ENCODE measurements at regions not wholly inside any gene's neighbourhood (a gene's known extent, or its start where the extent isn't known, plus 50 kb on each side); places are given as distances from the start of the nearest gene placed in this dataset.

- Histone ChIP-seq H3K79me1 (replicated peaks; ENCODE audit: low read length, poor library complexity, severe bottlenecking) (no peaks in the 10 kb centered on the region), H4K8ac (ENCODE audit: low read length) (no peak overlapping the region), H3K9me3 (ENCODE audit: control insufficient read depth, low read length) (no peaks in the 10 kb centered on the region), H3K14ac (ENCODE audit: low read length in 2 of 2) (no peak overlapping the region), H3K23ac (ENCODE audit: low read length in 2 of 2) (no peak overlapping the region), H3K4ac (ENCODE audit: low read depth in 1 of 2, low read length in 2 of 2) (no peak overlapping the region), H3K27me3 (ENCODE audit: control insufficient read depth in 1 of 2, insufficient read depth in 1 of 2, low read length in 2 of 2) (peaks cover 0 to 4% of the 10 kb centered on the region in 2 experiments), H4K91ac (ENCODE audit: low read length) (no peak overlapping the region), H2BK5ac (ENCODE audit: low read depth, low read length, poor library complexity, severe bottlenecking) (no peak overlapping the region), H2BK12ac (ENCODE audit: low read length in 2 of 2) (peak overlapping the region in 1 of 2 experiments; percentile 34), H3K4me2 (ENCODE audit: low read length, poor library complexity, severe bottlenecking) (no peak overlapping the region), H2AK5ac (ENCODE audit: low read length, severe bottlenecking) (no peak overlapping the region), H3K36me3 (ENCODE audit: control insufficient read depth in 1 of 2, insufficient read depth in 2 of 2, low read depth in 1 of 2, low read length in 2 of 2) (no peaks in the 10 kb centered on the region), H3K27ac (ENCODE audit: low read length, poor library complexity, severe bottlenecking) (no peak overlapping the region), H2BK120ac (ENCODE audit: low read depth, low read length) (no peak overlapping the region), H3K18ac (ENCODE audit: low read depth in 1 of 2, low read length in 2 of 2) (no peak overlapping the region), H3K9ac (ENCODE audit: low read length) (no peak overlapping the region), H3K4me1 (ENCODE audit: control insufficient read depth, insufficient read depth, low read depth, low read length) (no peaks in the 10 kb centered on the region), H3K4me3 (ENCODE audit: insufficient read depth in 1 of 2, low read depth in 1 of 2, low read length in 2 of 2) (no peak overlapping the region), H2AFZ (ENCODE audit: low read depth, low read length) (no peak overlapping the region), H2BK15ac (ENCODE audit: low read depth, poor library complexity, severe bottlenecking) (no peak overlapping the region)
- no peak for DNase-seq
- 95% methylated on average over 6 of the region's 6 CpGs for WGBS
These were observed 98.8 kb upstream of the FAM20A start for GRCh38 chr17:68699936-68700335.

- H3K23ac ChIP-seq (ENCODE audit: low read length in 2 of 2) = peak overlapping the region in 1 of 2 experiments; percentile 10
- no peak overlapping the region for H3K4me3 ChIP-seq (ENCODE audit: insufficient read depth in 1 of 2, low read depth in 1 of 2, low read length in 2 of 2)
- H2AFZ ChIP-seq (ENCODE audit: low read depth, low read length) = no peak overlapping the region
- H2BK12ac ChIP-seq (ENCODE audit: low read length in 2 of 2) = peak overlapping the region; percentile 7 to 51
- peak overlapping the region; percentile 91 for H3K9ac ChIP-seq (ENCODE audit: low read length)
- H3K27ac ChIP-seq (ENCODE audit: low read length, poor library complexity, severe bottlenecking) = no peak overlapping the region
- no peaks in the 10 kb centered on the region for H3K9me3 ChIP-seq (ENCODE audit: control insufficient read depth, low read length)
- H3K4ac ChIP-seq (ENCODE audit: low read depth in 1 of 2, low read length in 2 of 2) = peak overlapping the region in 1 of 2 experiments; percentile 68
- no peaks in the 10 kb centered on the region for H3K36me3 ChIP-seq (ENCODE audit: control insufficient read depth in 1 of 2, insufficient read depth in 2 of 2, low read depth in 1 of 2, low read length in 2 of 2)
- no peak overlapping the region for H2BK5ac ChIP-seq (ENCODE audit: low read depth, low read length, poor library complexity, severe bottlenecking)
- H4K91ac ChIP-seq (ENCODE audit: low read length) = peak overlapping the region; percentile 88
- H4K8ac ChIP-seq (ENCODE audit: low read length) = peak overlapping the region; percentile 83
- no peak overlapping the region for H2BK15ac ChIP-seq (ENCODE audit: low read depth, poor library complexity, severe bottlenecking)
- no peaks in the 10 kb centered on the region for H3K4me1 ChIP-seq (ENCODE audit: control insufficient read depth, insufficient read depth, low read depth, low read length)
- H3K18ac ChIP-seq (ENCODE audit: low read depth in 1 of 2, low read length in 2 of 2) = peak overlapping the region; percentile 62 to 90
- peaks cover 0 to 4% of the 10 kb centered on the region in 2 experiments for H3K27me3 ChIP-seq (ENCODE audit: control insufficient read depth in 1 of 2, insufficient read depth in 1 of 2, low read length in 2 of 2)
- H3K4me2 ChIP-seq (ENCODE audit: low read length, poor library complexity, severe bottlenecking) = no peak overlapping the region
- peak; percentile 26 for DNase-seq
- no peaks in the 10 kb centered on the region for H3K79me1 ChIP-seq (replicated peaks; ENCODE audit: low read length, poor library complexity, severe bottlenecking)
- H3K14ac ChIP-seq (ENCODE audit: low read length in 2 of 2) = no peak overlapping the region
- 26% methylated on average over 3 of the region's 3 CpGs for WGBS
- peak overlapping the region; percentile 87 for H2BK120ac ChIP-seq (ENCODE audit: low read depth, low read length)
- no peak overlapping the region for H2AK5ac ChIP-seq (ENCODE audit: low read length, severe bottlenecking)
These were observed 97.6 kb upstream of the FAM20A start for GRCh38 chr17:68698746-68699145.

- Histone ChIP-seq H3K9me3 (ENCODE audit: control insufficient read depth, low read length) (no peaks in the 10 kb centered on the region), H2AK5ac (ENCODE audit: low read length, severe bottlenecking) (no peak overlapping the region), H2AFZ (ENCODE audit: low read depth, low read length) (no peak overlapping the region), H3K27ac (ENCODE audit: low read length, poor library complexity, severe bottlenecking) (no peak overlapping the region), H4K8ac (ENCODE audit: low read length) (peak overlapping the region; percentile 56), H3K27me3 (ENCODE audit: control insufficient read depth in 1 of 2, insufficient read depth in 1 of 2, low read length in 2 of 2) (peaks cover 0 to 4% of the 10 kb centered on the region in 2 experiments), H3K18ac (ENCODE audit: low read depth in 1 of 2, low read length in 2 of 2) (peak overlapping the region in 1 of 2 experiments; percentile 71), H3K4ac (ENCODE audit: low read depth in 1 of 2, low read length in 2 of 2) (peak overlapping the region; percentile 46 to 62), H3K4me2 (ENCODE audit: low read length, poor library complexity, severe bottlenecking) (no peak overlapping the region), H3K4me1 (ENCODE audit: control insufficient read depth, insufficient read depth, low read depth, low read length) (no peaks in the 10 kb centered on the region), H2BK120ac (ENCODE audit: low read depth, low read length) (peak overlapping the region; percentile 55), H3K79me1 (replicated peaks; ENCODE audit: low read length, poor library complexity, severe bottlenecking) (no peaks in the 10 kb centered on the region), H3K23ac (ENCODE audit: low read length in 2 of 2) (no peak overlapping the region), H3K14ac (ENCODE audit: low read length in 2 of 2) (no peak overlapping the region), H3K4me3 (ENCODE audit: insufficient read depth in 1 of 2, low read depth in 1 of 2, low read length in 2 of 2) (no peak overlapping the region), H4K91ac (ENCODE audit: low read length) (peak overlapping the region; percentile 48), H2BK15ac (ENCODE audit: low read depth, poor library complexity, severe bottlenecking) (no peak overlapping the region), H2BK5ac (ENCODE audit: low read depth, low read length, poor library complexity, severe bottlenecking) (no peak overlapping the region), H3K36me3 (ENCODE audit: control insufficient read depth in 1 of 2, insufficient read depth in 2 of 2, low read depth in 1 of 2, low read length in 2 of 2) (no peaks in the 10 kb centered on the region), H2BK12ac (ENCODE audit: low read length in 2 of 2) (no peak overlapping the region), H3K9ac (ENCODE audit: low read length) (peak overlapping the region; percentile 91)
- no CpG with 5 or more reads among the region's 1 CpG for WGBS
- peak; percentile 87 for DNase-seq
These were observed 96.7 kb upstream of the FAM20A start for GRCh38 chr17:68697850-68698361.

- H3K36me3 ChIP-seq (ENCODE audit: control insufficient read depth in 1 of 2, insufficient read depth in 2 of 2, low read depth in 1 of 2, low read length in 2 of 2) = no peaks in the 10 kb centered on the region
- no peak overlapping the region for H4K8ac ChIP-seq (ENCODE audit: low read length)
- H3K14ac ChIP-seq (ENCODE audit: low read length in 2 of 2) = no peak overlapping the region
- H3K27me3 ChIP-seq (ENCODE audit: control insufficient read depth in 1 of 2, insufficient read depth in 1 of 2, low read length in 2 of 2) = peaks cover 0 to 4% of the 10 kb centered on the region in 2 experiments
- no peak overlapping the region for H3K9ac ChIP-seq (ENCODE audit: low read length)
- no peak overlapping the region for H3K27ac ChIP-seq (ENCODE audit: low read length, poor library complexity, severe bottlenecking)
- no peak overlapping the region for H2AFZ ChIP-seq (ENCODE audit: low read depth, low read length)
- H3K4ac ChIP-seq (ENCODE audit: low read depth in 1 of 2, low read length in 2 of 2) = peak overlapping the region in 1 of 2 experiments; percentile 53
- DNase-seq = no peak
- no peak overlapping the region for H3K4me2 ChIP-seq (ENCODE audit: low read length, poor library complexity, severe bottlenecking)
- no peaks in the 10 kb centered on the region for H3K4me1 ChIP-seq (ENCODE audit: control insufficient read depth, insufficient read depth, low read depth, low read length)
- H3K9me3 ChIP-seq (ENCODE audit: control insufficient read depth, low read length) = no peaks in the 10 kb centered on the region
- H2BK120ac ChIP-seq (ENCODE audit: low read depth, low read length) = peak overlapping the region; percentile 27
- H2BK5ac ChIP-seq (ENCODE audit: low read depth, low read length, poor library complexity, severe bottlenecking) = no peak overlapping the region
- no peak overlapping the region for H2BK15ac ChIP-seq (ENCODE audit: low read depth, poor library complexity, severe bottlenecking)
- H3K23ac ChIP-seq (ENCODE audit: low read length in 2 of 2) = no peak overlapping the region
- no peak overlapping the region for H3K4me3 ChIP-seq (ENCODE audit: insufficient read depth in 1 of 2, low read depth in 1 of 2, low read length in 2 of 2)
- H2BK12ac ChIP-seq (ENCODE audit: low read length in 2 of 2) = peak overlapping the region in 1 of 2 experiments; percentile 11
- H3K18ac ChIP-seq (ENCODE audit: low read depth in 1 of 2, low read length in 2 of 2) = peak overlapping the region; percentile 18 to 54
- H4K91ac ChIP-seq (ENCODE audit: low read length) = no peak overlapping the region
- no peaks in the 10 kb centered on the region for H3K79me1 ChIP-seq (replicated peaks; ENCODE audit: low read length, poor library complexity, severe bottlenecking)
- no peak overlapping the region for H2AK5ac ChIP-seq (ENCODE audit: low read length, severe bottlenecking)
- WGBS = 88% methylated on average over 2 of the region's 2 CpGs
These were observed 94.5 kb upstream of the FAM20A start for GRCh38 chr17:68695659-68696058.

Measured in mesenchymal stem cell (in vitro differentiated cells and primary cell).